Activated T-helper 2 cell treated with anti-CD3 and anti-CD28 coated beads, Interferon-gamma antibody, Interleukin-2, Interleukin-4, amounts not matched to agents 10 μg/mL and 5 μg/mL and 100 μg/mL, durations not matched to agents 14 hours and 24 hours and 36 hours (primary cell): ENCODE measurements at regions not wholly inside any gene's neighbourhood (a gene's known extent, or its start where the extent isn't known, plus 50 kb on each side); places are given as distances from the start of the nearest gene placed in this dataset.
"Not testable (repeated sequence)": the region's sequence is repeated elsewhere in the genome, so short reads cannot be mapped to it uniquely, and the experiment has no call there.

ENCODE experiments used
- DNase-seq: peaks from one replicate; pipeline ENCODE4 v3.0.0; 2021; ENCODE audit warnings: low spot score
- H3K27ac Mint-ChIP-seq: one replicate; pipeline ENCODE4 v1.8.0; 2021; ENCODE audit warnings: mixed read lengths
- H3K27me3 Mint-ChIP-seq: one replicate; pipeline ENCODE4 v1.8.0; 2021; ENCODE audit warnings: low read depth, mixed read lengths
- H3K36me3 Mint-ChIP-seq: one replicate; pipeline ENCODE4 v1.8.0; 2021; ENCODE audit warnings: low read depth, mixed read lengths
- H3K4me1 Mint-ChIP-seq: one replicate; pipeline ENCODE4 v1.8.0; 2021; ENCODE audit warnings: low read depth, mixed read lengths
- H3K4me3 Mint-ChIP-seq: one replicate; pipeline ENCODE4 v1.8.0; 2021; ENCODE audit warnings: low read depth, mild to moderate bottlenecking, moderate library complexity, mixed read lengths
- H3K9me3 Mint-ChIP-seq: one replicate; pipeline ENCODE4 v1.8.0; 2021; ENCODE audit warnings: mixed read lengths
- intact Hi-C: fragments of 100-400 bp; cut with micrococcal nuclease; formaldehyde crosslinking; loops from one replicate; pipeline ENCODE4 v1.15.1; 2023

DNA sequence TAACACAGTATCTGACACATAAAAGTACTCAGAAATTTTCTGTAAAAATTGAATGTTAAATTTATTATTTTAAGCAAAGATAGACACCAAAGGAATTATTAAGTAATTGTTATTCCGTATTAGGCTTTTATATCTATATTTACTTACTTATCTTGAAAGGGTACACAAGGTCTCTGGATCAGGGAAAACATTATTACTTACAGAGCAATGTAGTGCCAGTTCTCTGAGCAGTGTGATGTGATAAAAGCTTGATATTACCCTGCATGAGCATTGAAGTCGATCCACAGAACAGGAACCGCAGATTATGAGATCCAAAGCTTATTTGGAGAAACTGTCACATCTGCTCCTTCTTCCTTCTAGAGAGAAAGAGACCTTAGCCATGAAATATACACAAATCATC lies 637.9 kb upstream of the RGS18 start:
- DNase-seq = no peak
- Mint-ChIP-seq H3K4me1 (no peaks in the 10 kb centered on the region), H3K9me3 (peaks cover 15% of the 10 kb centered on the region), H3K27ac (no peak overlapping the region), H3K36me3 (no peaks in the 10 kb centered on the region), H3K4me3 (no peak overlapping the region), H3K27me3 (no peaks in the 10 kb centered on the region)
- intact Hi-C loops = no loop called here

DNA sequence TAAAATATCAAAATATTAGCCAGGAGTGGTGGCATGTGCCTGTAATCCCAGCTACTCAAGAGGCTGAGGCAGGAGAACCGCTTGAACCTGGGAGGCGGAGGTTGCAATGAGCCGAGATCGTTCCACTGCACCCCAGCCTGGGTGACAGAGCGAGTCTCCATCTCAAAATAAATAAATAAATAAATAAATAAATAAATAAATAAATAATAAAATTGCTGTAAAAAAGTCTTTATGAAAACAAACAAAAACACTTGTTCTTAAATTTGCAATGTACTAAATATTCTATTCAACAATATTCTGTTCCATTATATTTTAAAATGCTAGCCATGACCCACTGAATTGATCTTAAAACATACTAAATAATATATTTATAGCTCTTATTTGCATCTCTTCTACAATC lies 632.3 kb upstream of the RGS18 start:
- H3K27me3 Mint-ChIP-seq, H3K36me3 Mint-ChIP-seq, DNase-seq, intact Hi-C loops, H3K4me1 Mint-ChIP-seq, H3K27ac Mint-ChIP-seq, H3K4me3 Mint-ChIP-seq: not testable (repeated sequence)
- peaks cover 13% of the 10 kb centered on the region for H3K9me3 Mint-ChIP-seq

DNA sequence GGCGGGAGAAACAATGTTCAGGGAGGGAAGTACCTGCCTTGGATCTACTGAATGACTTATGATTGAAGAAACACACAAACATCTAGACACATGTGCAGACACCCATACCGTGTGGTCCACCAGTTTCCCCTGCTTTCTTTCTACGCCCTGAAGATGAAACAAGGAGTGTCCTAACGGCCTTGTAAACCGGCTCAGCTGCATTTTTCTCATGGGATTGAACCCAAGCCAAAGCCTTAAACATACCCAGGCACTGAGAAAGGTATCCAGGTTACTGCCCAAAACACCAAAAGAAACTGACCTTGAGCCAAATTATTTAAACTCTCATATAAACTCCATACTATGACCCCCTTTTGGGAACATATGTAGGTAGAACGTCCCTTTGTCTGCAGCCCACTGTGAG lies 630.0 kb upstream of the RGS18 start:
- DNase-seq = no peak
- Mint-ChIP-seq H3K9me3 (peaks cover 6% of the 10 kb centered on the region), H3K4me3 (no peak overlapping the region), H3K27me3 (no peaks in the 10 kb centered on the region), H3K36me3 (no peaks in the 10 kb centered on the region), H3K4me1 (no peaks in the 10 kb centered on the region), H3K27ac (no peak overlapping the region)
- intact Hi-C loops = no loop called here

DNA sequence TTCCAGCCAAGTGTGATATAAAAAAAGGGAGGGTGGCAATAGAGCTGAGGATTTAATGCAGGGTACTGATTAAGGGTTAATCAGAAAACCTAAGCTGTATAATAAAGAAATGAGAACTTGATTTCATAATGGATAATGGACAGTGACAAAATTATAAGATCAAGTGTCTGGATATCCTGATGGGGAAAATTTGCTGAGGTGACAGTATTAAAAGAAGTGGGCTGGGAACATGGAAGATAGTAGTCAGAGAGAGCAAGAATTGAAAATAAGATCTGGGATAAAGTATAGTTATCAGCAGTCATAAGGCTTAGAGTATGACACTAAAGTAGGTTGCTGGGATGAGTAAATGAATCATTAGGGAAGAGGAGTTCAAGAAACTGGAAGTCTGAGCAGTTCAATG lies 627.3 kb upstream of the RGS18 start:
- H3K4me3 Mint-ChIP-seq = no peak overlapping the region
- DNase-seq = no peak
- peaks cover 9% of the 10 kb centered on the region for H3K9me3 Mint-ChIP-seq
- no peaks in the 10 kb centered on the region for H3K4me1 Mint-ChIP-seq
- intact Hi-C loops = no loop called here
- H3K27me3 Mint-ChIP-seq = no peaks in the 10 kb centered on the region
- H3K36me3 Mint-ChIP-seq = no peaks in the 10 kb centered on the region
- no peak overlapping the region for H3K27ac Mint-ChIP-seq

GRCh38 chr1:191533254-191533653 lies 625.0 kb upstream of the RGS18 start:
- no peak overlapping the region for H3K27ac Mint-ChIP-seq
- no peaks in the 10 kb centered on the region for H3K27me3 Mint-ChIP-seq
- H3K4me3 Mint-ChIP-seq = no peak overlapping the region
- H3K9me3 Mint-ChIP-seq = peaks cover 19% of the 10 kb centered on the region
- DNase-seq = no peak
- intact Hi-C loops = no loop called here
- no peaks in the 10 kb centered on the region for H3K4me1 Mint-ChIP-seq
- H3K36me3 Mint-ChIP-seq = no peaks in the 10 kb centered on the region

DNA sequence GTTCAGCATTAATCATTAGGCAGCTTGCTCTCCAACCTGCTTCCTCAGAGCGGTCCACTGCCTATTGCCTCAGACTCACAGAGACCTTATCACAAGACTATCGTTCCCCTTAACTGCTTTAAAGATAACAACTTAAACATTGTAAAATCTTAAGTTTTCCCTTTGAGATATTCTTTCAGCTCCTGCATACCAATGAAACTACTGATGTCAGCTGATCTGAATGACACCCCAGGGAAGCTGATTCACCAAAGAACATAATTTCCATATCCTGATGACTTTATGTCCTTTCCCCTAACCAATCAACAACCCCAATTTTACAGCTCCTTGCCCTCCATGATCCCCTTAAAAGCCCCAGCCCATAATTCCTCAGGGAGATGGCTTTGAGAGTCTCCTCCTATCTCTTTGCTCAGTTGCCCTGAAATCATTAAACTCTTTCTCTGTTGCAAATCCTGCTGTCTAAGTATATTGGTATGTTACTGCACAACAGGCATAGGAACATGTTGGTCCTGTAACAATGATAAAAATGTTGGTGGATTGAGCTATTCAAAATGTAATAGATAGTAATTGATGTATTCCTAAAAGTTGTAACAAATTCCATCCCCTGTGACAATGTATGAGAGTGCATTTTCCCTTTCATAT lies 621.4 kb upstream of the RGS18 start:
- intact Hi-C loops = no loop called here
- Mint-ChIP-seq H3K9me3 (peaks cover 13% of the 10 kb centered on the region), H3K4me3 (no peak overlapping the region), H3K27me3 (no peaks in the 10 kb centered on the region), H3K27ac (no peak overlapping the region), H3K36me3 (no peaks in the 10 kb centered on the region), H3K4me1 (no peaks in the 10 kb centered on the region)
- no peak for DNase-seq

- Mint-ChIP-seq H3K27ac (no peak overlapping the region), H3K36me3 (no peaks in the 10 kb centered on the region), H3K27me3 (no peaks in the 10 kb centered on the region), H3K4me1 (no peaks in the 10 kb centered on the region), H3K9me3 (peaks cover 22% of the 10 kb centered on the region), H3K4me3 (no peak overlapping the region)
- intact Hi-C loops = no loop called here
- DNase-seq = no peak
Measured at GRCh38 chr1:191541758-191542157, 616.5 kb upstream of the RGS18 start.

- Mint-ChIP-seq H3K27me3 (no peaks in the 10 kb centered on the region), H3K4me3 (no peak overlapping the region), H3K27ac (no peak overlapping the region), H3K9me3 (peaks cover 17% of the 10 kb centered on the region), H3K4me1 (no peaks in the 10 kb centered on the region), H3K36me3 (no peaks in the 10 kb centered on the region)
- intact Hi-C loops = no loop called here
- no peak for DNase-seq
Measured at GRCh38 chr1:191542444-191542843, 615.8 kb upstream of the RGS18 start.

DNA sequence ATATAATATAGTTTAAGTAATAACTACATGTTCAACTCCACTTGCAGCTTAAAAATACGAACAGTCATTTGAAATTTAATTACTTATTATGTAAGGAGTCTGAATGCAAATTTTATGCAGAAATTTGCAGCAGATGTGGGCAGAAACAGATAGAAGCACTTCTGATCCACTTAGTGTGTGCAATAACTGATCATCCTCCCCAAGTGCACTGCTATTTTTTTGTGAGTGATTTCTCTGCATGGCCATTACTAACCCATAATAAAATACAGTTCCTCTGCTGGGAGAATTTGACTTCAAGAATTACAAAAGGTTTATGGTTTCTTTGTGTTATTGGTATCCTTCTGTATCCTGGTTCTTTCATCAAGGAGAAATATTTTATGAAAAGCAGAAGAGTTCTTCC lies 611.5 kb upstream of the RGS18 start:
- Mint-ChIP-seq H3K4me3 (no peak overlapping the region), H3K9me3 (peaks cover 25% of the 10 kb centered on the region), H3K36me3 (no peaks in the 10 kb centered on the region), H3K27me3 (no peaks in the 10 kb centered on the region), H3K27ac (no peak overlapping the region), H3K4me1 (no peaks in the 10 kb centered on the region)
- no peak for DNase-seq
- intact Hi-C loops = loop anchor here (1.0 kb wide), 1 partner anchor 20 kb away; no protein-coding TSS in a partner anchor

- Mint-ChIP-seq H3K4me1 (no peaks in the 10 kb centered on the region), H3K4me3 (no peak overlapping the region), H3K9me3 (peaks cover 12% of the 10 kb centered on the region), H3K27me3 (no peaks in the 10 kb centered on the region), H3K36me3 (no peaks in the 10 kb centered on the region), H3K27ac (no peak overlapping the region)
- intact Hi-C loops = no loop called here
- no peak for DNase-seq
Measured at GRCh38 chr1:191551019-191551418, 607.2 kb upstream of the RGS18 start.

DNA sequence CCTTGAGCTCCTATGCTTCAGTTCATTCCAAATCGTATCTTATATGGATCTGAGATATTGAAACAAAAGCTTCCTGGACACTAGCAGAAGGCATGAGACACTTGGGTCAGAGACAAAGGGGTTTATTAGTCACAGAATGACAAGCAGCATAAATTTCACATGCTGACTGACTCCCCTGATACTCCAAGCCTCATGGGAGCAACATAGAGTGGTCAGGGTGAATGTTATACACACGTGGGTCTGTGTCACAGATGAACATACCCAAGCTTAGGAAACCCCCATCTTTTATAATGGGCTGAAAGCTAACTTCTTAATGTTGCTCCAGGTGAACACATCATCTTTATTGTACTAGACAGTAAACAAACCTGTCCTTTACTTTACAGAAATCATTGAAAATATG lies 599.9 kb upstream of the RGS18 start:
- intact Hi-C loops = no loop called here
- Mint-ChIP-seq H3K27ac (no peak overlapping the region), H3K9me3 (no peaks in the 10 kb centered on the region), H3K36me3 (no peaks in the 10 kb centered on the region), H3K4me1 (no peaks in the 10 kb centered on the region), H3K27me3 (no peaks in the 10 kb centered on the region), H3K4me3 (no peak overlapping the region)
- DNase-seq = no peak

- DNase-seq = no peak
- H3K27me3 Mint-ChIP-seq = no peaks in the 10 kb centered on the region
- H3K9me3 Mint-ChIP-seq = peaks cover 7% of the 10 kb centered on the region
- no peak overlapping the region for H3K4me3 Mint-ChIP-seq
- no peaks in the 10 kb centered on the region for H3K4me1 Mint-ChIP-seq
- no peaks in the 10 kb centered on the region for H3K36me3 Mint-ChIP-seq
- no peak overlapping the region for H3K27ac Mint-ChIP-seq
- intact Hi-C loops = no loop called here
Measured at GRCh38 chr1:191561276-191561675, 597.0 kb upstream of the RGS18 start.

DNA sequence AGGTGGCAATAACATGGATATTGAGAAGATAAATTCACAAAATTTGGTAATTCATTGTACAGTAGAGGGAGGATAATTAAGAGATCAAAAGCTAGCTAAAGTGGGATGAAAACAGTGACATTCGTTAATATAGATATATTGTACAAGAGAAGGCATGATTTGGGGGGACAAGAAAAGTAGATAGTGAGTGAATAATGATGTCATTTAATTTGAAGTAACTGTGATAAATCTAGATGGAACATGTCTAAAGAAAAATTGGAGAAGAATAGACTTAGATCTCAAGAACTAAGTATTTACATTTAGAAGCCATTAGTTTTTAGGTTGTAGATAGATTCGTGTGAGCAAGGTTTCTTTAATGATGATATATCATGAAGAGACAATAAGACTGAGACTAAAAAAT lies 594.0 kb upstream of the RGS18 start:
- no peaks in the 10 kb centered on the region for H3K4me1 Mint-ChIP-seq
- no peaks in the 10 kb centered on the region for H3K36me3 Mint-ChIP-seq
- no peaks in the 10 kb centered on the region for H3K27me3 Mint-ChIP-seq
- H3K9me3 Mint-ChIP-seq = peaks cover 7% of the 10 kb centered on the region
- no peak overlapping the region for H3K4me3 Mint-ChIP-seq
- DNase-seq = no peak
- no peak overlapping the region for H3K27ac Mint-ChIP-seq
- intact Hi-C loops = no loop called here

DNA sequence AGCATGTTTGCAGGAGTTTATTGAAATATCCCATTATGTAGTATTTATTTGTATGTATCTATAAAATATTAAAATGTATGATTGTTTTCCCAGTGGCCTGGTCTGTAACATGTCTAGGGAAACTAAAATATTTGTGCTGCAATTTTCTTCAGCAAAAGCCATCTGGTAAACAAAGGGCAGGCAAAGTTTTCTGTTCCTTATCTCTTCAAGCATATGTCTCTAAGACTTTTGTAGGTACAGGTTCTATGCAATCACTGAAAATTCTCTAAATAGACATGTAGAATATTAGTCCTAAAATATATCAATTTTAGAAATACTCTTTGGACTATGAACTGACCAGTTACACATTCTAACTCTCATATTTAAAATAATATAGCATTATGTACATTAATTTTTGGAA lies 585.8 kb upstream of the RGS18 start:
- Mint-ChIP-seq H3K9me3 (no peaks in the 10 kb centered on the region), H3K36me3 (no peaks in the 10 kb centered on the region), H3K27ac (no peak overlapping the region), H3K4me3 (no peak overlapping the region), H3K4me1 (no peaks in the 10 kb centered on the region), H3K27me3 (no peaks in the 10 kb centered on the region)
- intact Hi-C loops = no loop called here
- DNase-seq = no peak
